Upper lobe of left lung (tissue), 6 donors: ENCODE measurements at regions not wholly inside any gene's neighbourhood (a gene's known extent, or its start where the extent isn't known, plus 50 kb on each side); places are given as distances from the start of the nearest gene placed in this dataset.
A peak's percentile ranks its signal among the peaks of the same experiment; 100 is the strongest.

Source experiments
- ATAC-seq, 2 donors: fragments of 200-7000 bp; cut with Tn5 transposase; one replicate each; pipeline ENCODE4 v1.9.1; 2022; ENCODE audit warnings: mild to moderate bottlenecking in 2 of 2, moderate library complexity in 2 of 2; ENCODE audit not compliant: low FRiP score in 2 of 2
- DNase-seq, 2 donors: peaks; one replicate each; pipeline ENCODE4 v3.0.0-alpha.2; 2019 to 2020
- H3K27ac ChIP-seq, 4 donors: fragments of 200-600 bp; sonication (generic); one replicate each; pipeline ENCODE4 v1.5.1; 2016 to 2019
- H3K27me3 ChIP-seq, 4 donors: fragments of 200-600 bp; sonication (generic); one replicate each; pipeline ENCODE4 v1.5.1; 2017 to 2019
- H3K36me3 ChIP-seq, 4 donors: fragments of 200-600 bp; sonication (generic); one replicate each; pipeline ENCODE4 v1.5.1; 2016 to 2019
- H3K4me1 ChIP-seq, 4 donors: fragments of 200-600 bp; sonication (generic); one replicate each; pipeline ENCODE4 v1.5.1; 2018 to 2019
- H3K4me3 ChIP-seq, 4 donors: fragments of 200-600 bp; sonication (generic); one replicate each; pipeline ENCODE4 v1.5.1; 2017 to 2019; ENCODE audit warnings: mild to moderate bottlenecking in 2 of 4, moderate library complexity in 1 of 4
- H3K9me3 ChIP-seq, 4 donors: fragments of 200-600 bp; sonication (generic); one replicate each; pipeline ENCODE4 v1.5.1; 2018 to 2019
- CTCF ChIP-seq, 6 experiments: fragments of 450-650 bp in 4 of 6; fragments of 200-600 bp in 2 of 6; sonication (generic) in 2 of 6; IDR thresholded peaks; one replicate each; pipeline ENCODE4 v1.5.1; 2016 to 2019; ENCODE audit warnings: antibody characterized with exemption in 6 of 6
- EP300 ChIP-seq, 4 donors: sonication (generic); formaldehyde crosslinking; IDR thresholded peaks; one replicate each; pipeline ENCODE4 v1.5.1; 2017; ENCODE audit warnings: antibody characterized with exemption in 4 of 4, control low read depth in 2 of 4
- POLR2A ChIP-seq, 4 donors: fragments of 450-650 bp; IDR thresholded peaks; one replicate each; pipeline ENCODE4 v1.5.1; 2016 to 2017; ENCODE audit warnings: antibody characterized with exemption in 4 of 4, mild to moderate bottlenecking in 2 of 4
- POLR2AphosphoS5 ChIP-seq, 2 donors: sonication (generic); formaldehyde crosslinking; IDR thresholded peaks; one replicate each; pipeline ENCODE4 v1.5.1; 2017; ENCODE audit warnings: antibody characterized with exemption in 2 of 2
- WGBS, 2 donors: methylation state at CpG; one replicate each; pipeline ENCODE4 v1.1.5; 2017 to 2018; 5-methylcytosine and 5-hydroxymethylcytosine counted together
- donor health status: DM: no; HTN: no; CAD: no; lungs with moderate emphysema.
- donor health status: DM: no; HTN: yes; CAD: no; lungs with severe emphysema.

- 80 to 81% methylated on average over 14 to 15 of the region's 15 CpGs for WGBS, 2 donors
- Histone ChIP-seq H3K4me1 (no peaks in the 10 kb centered on the region), H3K4me3 (no peak overlapping the region), H3K27ac (no peak overlapping the region), H3K9me3 (no peaks in the 10 kb centered on the region), H3K27me3 (no peaks in the 10 kb centered on the region), H3K36me3 (no peaks in the 10 kb centered on the region)
- TF ChIP-seq CTCF (IDR thresholded peaks at IDR 0.05) (no peak), POLR2A (IDR thresholded peaks at IDR 0.05) (no peak), POLR2AphosphoS5 (IDR thresholded peaks at IDR 0.05) (no peak), EP300 (IDR thresholded peaks at IDR 0.05) (no peak)
- DNase-seq (peak in 1 of 2 donors; percentile 42), ATAC-seq (peak; percentile 39 to 40)
Observed at GRCh38 chr19:28519952-28520861, 692.7 kb downstream of the UQCRFS1 start.

DNA sequence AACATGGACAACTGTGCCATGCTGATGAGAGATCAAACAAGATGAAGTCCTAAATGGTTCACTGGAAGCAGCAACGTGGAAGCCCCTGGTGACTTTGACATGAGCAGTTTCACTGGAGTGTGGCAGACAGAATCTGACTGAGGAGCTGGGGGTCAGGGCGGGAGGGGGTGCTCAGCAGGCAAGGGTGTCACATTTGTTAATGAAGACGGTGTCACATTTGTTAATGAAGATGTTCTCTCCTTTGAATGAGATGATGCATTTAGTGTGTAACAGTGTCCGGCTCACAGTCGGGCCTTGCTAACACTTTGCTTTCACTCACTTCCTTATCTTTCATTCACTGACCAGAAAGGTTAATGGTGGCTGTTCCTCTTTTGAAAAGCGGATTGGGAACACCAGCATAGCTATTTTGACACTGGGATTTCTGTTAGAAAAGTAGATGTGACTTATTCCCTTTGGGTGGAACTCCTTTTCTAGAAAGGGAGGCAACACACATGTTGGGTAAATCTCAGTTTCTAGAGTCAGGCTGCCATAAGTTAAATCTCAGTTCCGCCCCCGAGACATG, 693.7 kb downstream of the UQCRFS1 start:
- TF ChIP-seq POLR2A (IDR thresholded peaks at IDR 0.05) (no peak), CTCF (IDR thresholded peaks at IDR 0.05) (no peak), EP300 (IDR thresholded peaks at IDR 0.05) (no peak)
- WGBS, 2 donors = 50 to 59% methylated on average over 8 of the region's 8 CpGs

GRCh38 chr19:28516415-28516872, 696.5 kb downstream of the UQCRFS1 start:
- ATAC-seq (no peak), DNase-seq (no peak)
- no peak for TF ChIP-seq POLR2AphosphoS5 (IDR thresholded peaks at IDR 0.05)
- Histone ChIP-seq H3K27ac (no peak overlapping the region), H3K27me3 (no peaks in the 10 kb centered on the region), H3K4me1 (no peaks in the 10 kb centered on the region), H3K36me3 (no peaks in the 10 kb centered on the region), H3K9me3 (no peaks in the 10 kb centered on the region), H3K4me3 (no peak overlapping the region)
- WGBS, 2 donors = 88 to 96% methylated on average over 2 of the region's 2 CpGs

More for the DNA sequence above, 693.7 kb downstream of the UQCRFS1 start:
- DNase-seq (no peak), ATAC-seq (no peak)
- Histone ChIP-seq H3K27ac (no peak overlapping the region), H3K27me3 (no peaks in the 10 kb centered on the region), H3K9me3 (no peaks in the 10 kb centered on the region), H3K4me3 (no peak overlapping the region), H3K36me3 (no peaks in the 10 kb centered on the region), H3K4me1 (no peaks in the 10 kb centered on the region)

GRCh38 chr19:28514166-28514565, 698.8 kb downstream of the UQCRFS1 start:
- H3K27ac ChIP-seq = no peak overlapping the region
- no peaks in the 10 kb centered on the region for H3K27me3 ChIP-seq
- no peaks in the 10 kb centered on the region for H3K4me1 ChIP-seq
- 65 to 76% methylated on average over 3 of the region's 3 CpGs for WGBS, 2 donors
- no peaks in the 10 kb centered on the region for H3K36me3 ChIP-seq
- H3K9me3 ChIP-seq = no peaks in the 10 kb centered on the region
- TF ChIP-seq EP300 (IDR thresholded peaks at IDR 0.05) (no peak), POLR2A (IDR thresholded peaks at IDR 0.05) (no peak), CTCF (IDR thresholded peaks at IDR 0.05) (no peak), POLR2AphosphoS5 (IDR thresholded peaks at IDR 0.05) (no peak)
- ATAC-seq (no peak), DNase-seq (no peak)
- no peak overlapping the region for H3K4me3 ChIP-seq

DNA sequence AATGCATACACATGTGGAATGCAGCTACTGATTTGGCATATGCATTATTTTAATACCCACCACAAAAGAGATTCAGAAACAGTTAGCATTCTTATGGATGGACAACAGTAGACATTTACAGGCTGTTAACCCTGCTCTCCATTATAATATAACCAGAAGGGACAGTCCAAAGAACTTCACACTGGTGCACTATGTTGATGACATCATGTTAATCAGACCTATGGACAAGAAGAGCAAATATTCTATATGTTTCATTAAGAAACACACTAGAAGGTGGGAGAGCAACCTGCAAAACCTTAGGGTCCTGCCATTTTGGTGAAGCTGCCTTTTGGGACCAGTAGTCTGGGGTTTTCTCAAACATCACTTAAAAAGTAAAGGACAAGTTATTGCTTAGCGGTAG, 701.3 kb downstream of the UQCRFS1 start:
- Histone ChIP-seq H3K9me3 (no peaks in the 10 kb centered on the region), H3K36me3 (no peaks in the 10 kb centered on the region), H3K4me3 (no peak overlapping the region), H3K27me3 (no peaks in the 10 kb centered on the region), H3K27ac (no peak overlapping the region), H3K4me1 (no peaks in the 10 kb centered on the region)
- 100% methylated on average over 1 of the region's 1 CpG for WGBS, 2 donors
- TF ChIP-seq POLR2AphosphoS5 (IDR thresholded peaks at IDR 0.05) = no peak
- TF ChIP-seq EP300 (IDR thresholded peaks at IDR 0.05) = no peak
- no peak for ATAC-seq
- no peak for DNase-seq
